Progenitor cell of endocrine pancreas (in vitro differentiated cells): ENCODE measurements at regions not wholly inside any gene's neighbourhood (a gene's known extent, or its start where the extent isn't known, plus 50 kb on each side); places are given as distances from the start of the nearest gene placed in this dataset.

Experiments
- DNase-seq: peaks from one replicate; pipeline ENCODE4 v3.0.0; 2021; ENCODE audit warnings: low spot score; ENCODE audit not compliant: unreplicated experiment
- H3K27ac Mint-ChIP-seq: 2 replicates; pipeline ENCODE4 v1.8.0; 2021; ENCODE audit warnings: mild to moderate bottlenecking, moderate library complexity, mixed read lengths
- H3K27me3 Mint-ChIP-seq: 2 replicates; pipeline ENCODE4 v1.8.0; 2021; ENCODE audit warnings: mixed read lengths
- H3K36me3 Mint-ChIP-seq: 2 replicates; pipeline ENCODE4 v1.8.0; 2022; ENCODE audit warnings: mixed read lengths; ENCODE audit not compliant: insufficient read depth
- H3K4me1 Mint-ChIP-seq: 2 replicates; pipeline ENCODE4 v1.8.0; 2021; ENCODE audit warnings: low read depth, mixed read lengths
- H3K4me3 Mint-ChIP-seq: 2 replicates; pipeline ENCODE4 v1.8.0; 2021; ENCODE audit warnings: low read depth, mild to moderate bottlenecking, moderate library complexity, mixed read lengths
- H3K9me3 Mint-ChIP-seq: 2 replicates; pipeline ENCODE4 v1.8.0; 2021; ENCODE audit warnings: low read depth, mixed read lengths
- TF ChIP-seq, protein P1 (sequence below): fragments of 200-600 bp; sonication (generic); IDR thresholded peaks from one replicate; pipeline ENCODE4 v1.5.0; 2021; ENCODE audit warnings: antibody characterized with exemption, mild to moderate bottlenecking; ENCODE audit not compliant: unreplicated experiment

GRCh38 chr16:54687043-54687899 lies 243.4 kb upstream of the IRX5 start:
- TF ChIP-seq, protein P1, sequence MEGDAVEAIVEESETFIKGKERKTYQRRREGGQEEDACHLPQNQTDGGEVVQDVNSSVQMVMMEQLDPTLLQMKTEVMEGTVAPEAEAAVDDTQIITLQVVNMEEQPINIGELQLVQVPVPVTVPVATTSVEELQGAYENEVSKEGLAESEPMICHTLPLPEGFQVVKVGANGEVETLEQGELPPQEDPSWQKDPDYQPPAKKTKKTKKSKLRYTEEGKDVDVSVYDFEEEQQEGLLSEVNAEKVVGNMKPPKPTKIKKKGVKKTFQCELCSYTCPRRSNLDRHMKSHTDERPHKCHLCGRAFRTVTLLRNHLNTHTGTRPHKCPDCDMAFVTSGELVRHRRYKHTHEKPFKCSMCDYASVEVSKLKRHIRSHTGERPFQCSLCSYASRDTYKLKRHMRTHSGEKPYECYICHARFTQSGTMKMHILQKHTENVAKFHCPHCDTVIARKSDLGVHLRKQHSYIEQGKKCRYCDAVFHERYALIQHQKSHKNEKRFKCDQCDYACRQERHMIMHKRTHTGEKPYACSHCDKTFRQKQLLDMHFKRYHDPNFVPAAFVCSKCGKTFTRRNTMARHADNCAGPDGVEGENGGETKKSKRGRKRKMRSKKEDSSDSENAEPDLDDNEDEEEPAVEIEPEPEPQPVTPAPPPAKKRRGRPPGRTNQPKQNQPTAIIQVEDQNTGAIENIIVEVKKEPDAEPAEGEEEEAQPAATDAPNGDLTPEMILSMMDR: no peak
- Mint-ChIP-seq H3K36me3 (no peaks in the 10 kb centered on the region), H3K4me1 (no peaks in the 10 kb centered on the region), H3K4me3 (no peak overlapping the region), H3K27me3 (peaks cover 32% of the 10 kb centered on the region), H3K9me3 (no peaks in the 10 kb centered on the region), H3K27ac (no peak overlapping the region)
- no peak for DNase-seq

DNA sequence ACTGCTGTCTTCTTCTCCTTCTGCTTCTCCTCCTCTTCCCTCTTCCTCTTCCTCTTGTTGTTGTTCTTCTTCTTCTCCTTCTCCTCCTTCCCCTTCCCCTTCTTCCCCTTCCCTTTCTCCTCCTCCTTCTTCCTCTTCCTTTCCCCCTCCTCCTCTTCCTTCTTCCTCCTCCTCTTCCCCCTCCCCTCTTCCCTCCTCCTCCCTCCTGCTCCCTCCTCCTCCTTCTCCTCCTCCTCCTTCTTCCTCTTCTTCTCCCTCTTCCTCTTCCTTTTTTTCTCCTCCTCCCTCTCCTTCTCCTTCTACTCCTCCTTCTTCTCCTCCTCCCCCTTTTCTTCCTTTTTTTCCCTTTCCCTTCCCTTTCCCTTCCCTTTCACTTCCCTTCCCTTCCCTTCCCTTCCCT lies 245.0 kb upstream of the IRX5 start:
- DNase-seq: no peak
- no peak overlapping the region for H3K27ac Mint-ChIP-seq
- H3K4me3 Mint-ChIP-seq: no peak overlapping the region
- H3K27me3 Mint-ChIP-seq: peaks cover 30% of the 10 kb centered on the region
- H3K36me3 Mint-ChIP-seq: no peaks in the 10 kb centered on the region
- no peaks in the 10 kb centered on the region for H3K4me1 Mint-ChIP-seq
- no peaks in the 10 kb centered on the region for H3K9me3 Mint-ChIP-seq
- TF ChIP-seq, protein P1: no peak

DNA sequence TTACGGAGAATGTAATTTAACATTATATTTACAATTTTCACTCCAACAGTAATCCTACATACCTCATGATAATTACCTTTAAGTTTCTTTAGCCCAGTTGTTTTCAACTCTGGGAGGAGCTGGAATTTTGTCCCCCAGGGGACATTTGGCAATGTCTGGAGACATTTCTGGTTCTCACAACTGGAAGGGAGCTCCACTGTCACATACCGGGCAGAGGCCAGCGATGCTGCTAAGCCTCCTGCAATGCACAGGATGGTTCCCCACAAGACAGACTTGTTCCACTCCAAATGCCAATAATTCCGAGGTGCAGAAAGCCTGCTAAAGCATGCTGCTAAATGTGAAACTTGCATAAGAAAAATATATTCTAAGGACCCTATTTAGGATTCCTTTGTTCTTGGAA lies 251.1 kb upstream of the IRX5 start:
- Mint-ChIP-seq H3K27ac (no peak overlapping the region), H3K9me3 (no peaks in the 10 kb centered on the region), H3K36me3 (no peaks in the 10 kb centered on the region), H3K27me3 (peaks cover 42% of the 10 kb centered on the region), H3K4me3 (no peak overlapping the region), H3K4me1 (no peaks in the 10 kb centered on the region)
- DNase-seq: no peak
- TF ChIP-seq, protein P1: no peak

DNA sequence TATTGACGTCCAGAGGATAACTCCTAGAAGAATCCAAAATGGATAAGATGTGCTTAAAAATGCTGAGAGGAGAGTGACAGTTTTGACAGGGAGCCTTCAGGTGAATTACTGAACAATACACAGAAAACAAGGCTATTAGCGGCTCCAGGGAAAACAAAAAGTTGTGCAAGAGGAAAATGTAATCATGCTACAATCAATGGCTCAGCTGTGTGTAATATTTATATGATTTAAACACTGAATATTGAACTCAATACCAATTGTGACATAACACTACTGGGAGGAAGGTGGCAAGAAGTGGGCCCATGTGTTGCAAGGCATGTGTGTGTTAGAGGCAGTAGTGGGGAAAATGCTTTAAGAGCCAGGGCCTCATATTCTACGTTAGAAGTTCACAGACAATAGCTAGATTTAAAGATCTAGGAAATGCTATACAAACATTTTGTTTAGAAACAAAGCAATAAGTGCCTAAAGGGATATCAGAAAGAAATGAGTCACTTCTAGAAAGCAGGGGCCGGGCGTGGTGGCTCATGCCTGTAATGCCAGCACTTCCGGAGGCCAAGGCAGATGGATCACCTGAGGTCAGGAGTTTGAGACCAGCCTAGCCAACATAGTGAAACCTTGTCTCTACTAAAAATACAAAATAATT lies 253.2 kb upstream of the IRX5 start:
- no peak for DNase-seq
- TF ChIP-seq, protein P1: no peak
- Mint-ChIP-seq H3K4me1 (no peaks in the 10 kb centered on the region), H3K27ac (no peak overlapping the region), H3K9me3 (no peaks in the 10 kb centered on the region), H3K36me3 (no peaks in the 10 kb centered on the region), H3K27me3 (peaks cover 32% of the 10 kb centered on the region), H3K4me3 (no peak overlapping the region)

GRCh38 chr16:54673313-54673712 lies 257.4 kb upstream of the IRX5 start:
- Mint-ChIP-seq H3K4me1 (no peaks in the 10 kb centered on the region), H3K27ac (no peak overlapping the region), H3K4me3 (no peak overlapping the region), H3K27me3 (peaks cover 24% of the 10 kb centered on the region), H3K36me3 (no peaks in the 10 kb centered on the region), H3K9me3 (peaks cover 8% of the 10 kb centered on the region)
- TF ChIP-seq, protein P1: no peak
- DNase-seq: no peak
